ENCODE measurements at regions not wholly inside any gene's neighbourhood (a gene's known extent, or its start where the extent isn't known, plus 50 kb on each side); places are given as distances from the start of the nearest gene placed in this dataset.

DNA sequence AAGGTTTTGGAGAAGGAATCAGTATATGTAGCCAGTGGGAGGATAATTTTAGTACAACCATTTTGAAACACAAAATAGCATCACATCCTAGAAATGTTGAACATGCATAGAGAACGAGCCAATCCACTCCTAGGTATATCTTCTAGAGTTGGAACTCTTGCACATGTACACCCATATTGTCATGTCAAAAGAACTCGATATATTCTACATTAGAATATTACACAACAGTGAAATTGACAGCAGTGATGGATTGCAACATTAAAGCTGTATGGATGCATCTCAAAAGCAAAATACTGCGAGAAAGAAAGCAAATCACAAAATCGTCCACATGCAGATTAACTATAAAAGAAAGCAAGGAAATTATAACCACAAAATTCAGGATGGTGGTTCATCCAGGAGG lies 159.3 kb upstream of the NEBL start:
- TF ChIP-seq SMARCA5 (IDR thresholded peaks at IDR 0.05) = no peak
- TF ChIP-seq EP300 (IDR thresholded peaks at IDR 0.05; ENCODE audit: borderline replicate concordance in 1 of 2, control insufficient read depth in 1 of 2, low read depth in 2 of 2, low read length in 2 of 2) = no peak
- TF ChIP-seq, protein P1, sequence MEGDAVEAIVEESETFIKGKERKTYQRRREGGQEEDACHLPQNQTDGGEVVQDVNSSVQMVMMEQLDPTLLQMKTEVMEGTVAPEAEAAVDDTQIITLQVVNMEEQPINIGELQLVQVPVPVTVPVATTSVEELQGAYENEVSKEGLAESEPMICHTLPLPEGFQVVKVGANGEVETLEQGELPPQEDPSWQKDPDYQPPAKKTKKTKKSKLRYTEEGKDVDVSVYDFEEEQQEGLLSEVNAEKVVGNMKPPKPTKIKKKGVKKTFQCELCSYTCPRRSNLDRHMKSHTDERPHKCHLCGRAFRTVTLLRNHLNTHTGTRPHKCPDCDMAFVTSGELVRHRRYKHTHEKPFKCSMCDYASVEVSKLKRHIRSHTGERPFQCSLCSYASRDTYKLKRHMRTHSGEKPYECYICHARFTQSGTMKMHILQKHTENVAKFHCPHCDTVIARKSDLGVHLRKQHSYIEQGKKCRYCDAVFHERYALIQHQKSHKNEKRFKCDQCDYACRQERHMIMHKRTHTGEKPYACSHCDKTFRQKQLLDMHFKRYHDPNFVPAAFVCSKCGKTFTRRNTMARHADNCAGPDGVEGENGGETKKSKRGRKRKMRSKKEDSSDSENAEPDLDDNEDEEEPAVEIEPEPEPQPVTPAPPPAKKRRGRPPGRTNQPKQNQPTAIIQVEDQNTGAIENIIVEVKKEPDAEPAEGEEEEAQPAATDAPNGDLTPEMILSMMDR (IDR thresholded peaks at IDR 0.05 in 2 of 3, conservative IDR thresholded peaks at IDR 0.05 in 1 of 3; ENCODE audit: control insufficient read depth in 2 of 3, extremely low read depth in 1 of 3, insufficient read depth in 1 of 3, low read depth in 3 of 3, low read length in 3 of 3) = no peak
